Neuronal stem cell (in vitro differentiated cells): ENCODE measurements at regions not wholly inside any gene's neighbourhood (a gene's known extent, or its start where the extent isn't known, plus 50 kb on each side); places are given as distances from the start of the nearest gene placed in this dataset.

Source experiments
- DNase-seq: peaks from one replicate; pipeline ENCODE4 v3.0.0-alpha.2; 2013; ENCODE audit warnings: low spot score
- H2AFZ ChIP-seq: one replicate; pipeline ENCODE4 v1.6.1; 2013; ENCODE audit warnings: mild to moderate bottlenecking, low read length, inconsistent platforms
- H2AK5ac ChIP-seq: 2 replicates; pipeline ENCODE4 v1.6.1; 2013; ENCODE audit warnings: low read depth, mild to moderate bottlenecking, inconsistent platforms, low read length, moderate library complexity, mixed read lengths
- H2BK120ac ChIP-seq: 2 replicates; pipeline ENCODE4 v1.6.1; 2013; ENCODE audit warnings: low read depth, mild to moderate bottlenecking, inconsistent platforms, low read length, moderate library complexity, mixed read lengths
- H2BK12ac ChIP-seq: one replicate; pipeline ENCODE4 v1.6.1; 2013; ENCODE audit warnings: low read length, inconsistent platforms
- H2BK15ac ChIP-seq: 2 replicates; pipeline ENCODE4 v1.6.1; 2013; ENCODE audit warnings: mild to moderate bottlenecking, low read length, inconsistent platforms, mixed read lengths
- H2BK5ac ChIP-seq: one replicate; pipeline ENCODE4 v1.6.1; 2013; ENCODE audit warnings: inconsistent platforms, mild to moderate bottlenecking, low read length, moderate library complexity
- H3K14ac ChIP-seq: one replicate; pipeline ENCODE4 v1.6.1; 2013; ENCODE audit warnings: low read length, inconsistent platforms
- H3K18ac ChIP-seq: 2 replicates; pipeline ENCODE4 v1.6.1; 2013; ENCODE audit warnings: low read length, inconsistent platforms
- H3K23ac ChIP-seq: 2 replicates; pipeline ENCODE4 v1.6.1; 2013; ENCODE audit warnings: low read depth, mild to moderate bottlenecking, mixed read lengths, low read length, inconsistent platforms; ENCODE audit not compliant: poor library complexity
- H3K27ac ChIP-seq: replicated peaks from 3 replicates; pipeline ENCODE4 v1.5.1; 2013; ENCODE audit warnings: low read length, inconsistent platforms
- H3K27me3 ChIP-seq, 3 experiments: 2 replicates each; pipeline ENCODE4 v1.6.1; 2013; ENCODE audit warnings: low read length in 3 of 3, mild to moderate bottlenecking in 2 of 3, inconsistent platforms in 1 of 3, low read depth in 1 of 3, mixed read lengths in 1 of 3, moderate library complexity in 1 of 3; ENCODE audit not compliant: control insufficient read depth in 3 of 3, insufficient read depth in 3 of 3
- H3K36me3 ChIP-seq, 2 donors: replicated peaks in 1 of 2; 2 replicates each; pipeline ENCODE4 v1.6.1; 2013; ENCODE audit warnings: low read length in 2 of 2; ENCODE audit not compliant: control insufficient read depth in 2 of 2, insufficient read depth in 2 of 2
- H3K4ac ChIP-seq: 2 replicates; pipeline ENCODE4 v1.6.1; 2013; ENCODE audit warnings: inconsistent platforms, mild to moderate bottlenecking, low read length, moderate library complexity
- H3K4me1 ChIP-seq, 2 donors: 1 replicate in 1 of 2; 2 replicates in 1 of 2; pipeline ENCODE4 v1.6.1; 2013; ENCODE audit warnings: low read length in 2 of 2, low read depth in 1 of 2; ENCODE audit not compliant: control insufficient read depth in 2 of 2, insufficient read depth in 1 of 2
- H3K4me2 ChIP-seq: one replicate; pipeline ENCODE4 v1.6.1; 2013; ENCODE audit warnings: mild to moderate bottlenecking, low read length, inconsistent platforms; ENCODE audit not compliant: insufficient read depth, poor library complexity, severe bottlenecking
- H3K4me3 ChIP-seq, 2 donors: 2 replicates each; pipeline ENCODE4 v1.5.1; 2013; ENCODE audit warnings: low read length in 2 of 2, mild to moderate bottlenecking in 2 of 2, inconsistent platforms in 1 of 2, moderate library complexity in 1 of 2
- H3K79me1 ChIP-seq: one replicate; pipeline ENCODE4 v1.6.1; 2013; ENCODE audit warnings: low read depth, mild to moderate bottlenecking, inconsistent platforms, low read length, moderate library complexity
- H3K9ac ChIP-seq: one replicate; pipeline ENCODE4 v1.6.1; 2013; ENCODE audit warnings: mild to moderate bottlenecking, low read depth, low read length, inconsistent platforms; ENCODE audit not compliant: poor library complexity
- H3K9me3 ChIP-seq, 2 donors: replicated peaks in 1 of 2; 2 replicates each; pipeline versions ENCODE3 to v1.6.1; 2013; ENCODE audit warnings: low read length in 2 of 2, mild to moderate bottlenecking in 2 of 2, inconsistent platforms in 1 of 2, low read depth in 1 of 2, mixed read lengths in 1 of 2, moderate library complexity in 1 of 2; ENCODE audit not compliant: control insufficient read depth in 2 of 2, insufficient read depth in 1 of 2
- H4K8ac ChIP-seq: one replicate; pipeline ENCODE4 v1.6.1; 2013; ENCODE audit warnings: low read depth, mild to moderate bottlenecking, inconsistent platforms, low read length, moderate library complexity
- H4K91ac ChIP-seq: one replicate; pipeline ENCODE4 v1.6.1; 2013; ENCODE audit warnings: low read length, low read depth, mild to moderate bottlenecking, inconsistent platforms; ENCODE audit not compliant: poor library complexity
- WGBS, 2 donors: extraction: QIAGEN DNeasy Blood & Tissue Kit; methylation state at CpG; one replicate each; pipeline ENCODE4 v1.1.7; 2013; ENCODE audit warnings: missing lambda C conversion rate in 2 of 2, mixed read lengths in 1 of 2; ENCODE audit not compliant: insufficient read length in 2 of 2, insufficient replicate concordance in 1 of 2; ENCODE audit errors: extremely low coverage in 2 of 2; 5-methylcytosine and 5-hydroxymethylcytosine counted together

GRCh38 chr7:14999331-14999730, 96.8 kb upstream of the DGKB start:
- no peak overlapping the region for H3K14ac ChIP-seq
- no peaks in the 10 kb centered on the region for H3K27me3 ChIP-seq
- no peaks in the 10 kb centered on the region for H3K9me3 ChIP-seq
- H3K27ac ChIP-seq, result no peak overlapping the region
- H3K23ac ChIP-seq, result no peak overlapping the region
- H3K79me1 ChIP-seq, result no peaks in the 10 kb centered on the region
- H2BK120ac ChIP-seq, result no peak overlapping the region
- H4K8ac ChIP-seq, result no peak overlapping the region
- no peak overlapping the region for H3K4me2 ChIP-seq
- H2AK5ac ChIP-seq, result no peak overlapping the region
- H3K4me3 ChIP-seq, result no peak overlapping the region
- no peak overlapping the region for H3K9ac ChIP-seq
- no peaks in the 10 kb centered on the region for H3K4me1 ChIP-seq
- no peak overlapping the region for H2BK5ac ChIP-seq
- H3K18ac ChIP-seq, result no peak overlapping the region
- peak overlapping the region; percentile 77 for H2AFZ ChIP-seq
- H3K4ac ChIP-seq, result no peak overlapping the region
- DNase-seq, result no peak
- no peaks in the 10 kb centered on the region for H3K36me3 ChIP-seq
- no peak overlapping the region for H4K91ac ChIP-seq
- no peak overlapping the region for H2BK12ac ChIP-seq
- H2BK15ac ChIP-seq, result no peak overlapping the region
- WGBS, 2 donors, result no CpG with 5 or more reads among the region's 2 CpGs

GRCh38 chr7:14995774-14996173, 93.2 kb upstream of the DGKB start:
- no peak overlapping the region for H2BK12ac ChIP-seq
- H3K36me3 ChIP-seq, result no peaks in the 10 kb centered on the region
- H2BK15ac ChIP-seq, result no peak overlapping the region
- H3K27me3 ChIP-seq, result no peaks in the 10 kb centered on the region
- no peak overlapping the region for H3K27ac ChIP-seq
- H3K14ac ChIP-seq, result no peak overlapping the region
- no CpG with 5 or more reads among the region's 2 CpGs for WGBS, 2 donors
- H3K23ac ChIP-seq, result no peak overlapping the region
- no peaks in the 10 kb centered on the region for H3K4me1 ChIP-seq
- no peak overlapping the region for H3K18ac ChIP-seq
- no peaks in the 10 kb centered on the region for H3K79me1 ChIP-seq
- H2BK5ac ChIP-seq, result no peak overlapping the region
- no peak overlapping the region for H3K9ac ChIP-seq
- H2AK5ac ChIP-seq, result no peak overlapping the region
- no peak overlapping the region for H2AFZ ChIP-seq
- no peak overlapping the region for H3K4ac ChIP-seq
- H2BK120ac ChIP-seq, result no peak overlapping the region
- DNase-seq, result no peak
- H3K4me2 ChIP-seq, result no peak overlapping the region
- H4K91ac ChIP-seq, result no peak overlapping the region
- H3K9me3 ChIP-seq, result no peaks in the 10 kb centered on the region
- H3K4me3 ChIP-seq, result no peak overlapping the region
- H4K8ac ChIP-seq, result no peak overlapping the region

- peak overlapping the region; percentile 22 for H2AFZ ChIP-seq
- no peak overlapping the region for H2BK5ac ChIP-seq
- no peak overlapping the region for H2BK15ac ChIP-seq
- H3K23ac ChIP-seq, result no peak overlapping the region
- no peak for DNase-seq
- no peak overlapping the region for H3K4me2 ChIP-seq
- no peak overlapping the region for H3K27ac ChIP-seq
- H2BK120ac ChIP-seq, result no peak overlapping the region
- H4K8ac ChIP-seq, result no peak overlapping the region
- no peaks in the 10 kb centered on the region for H3K9me3 ChIP-seq
- H3K4me3 ChIP-seq, result no peak overlapping the region
- H2BK12ac ChIP-seq, result no peak overlapping the region
- WGBS, 2 donors, result no CpG with 5 or more reads among the region's 2 CpGs
- H3K9ac ChIP-seq, result no peak overlapping the region
- H3K36me3 ChIP-seq, result no peaks in the 10 kb centered on the region
- no peak overlapping the region for H4K91ac ChIP-seq
- no peaks in the 10 kb centered on the region for H3K4me1 ChIP-seq
- H3K4ac ChIP-seq, result no peak overlapping the region
- no peak overlapping the region for H3K18ac ChIP-seq
- H3K79me1 ChIP-seq, result no peaks in the 10 kb centered on the region
- no peak overlapping the region for H3K14ac ChIP-seq
- H2AK5ac ChIP-seq, result no peak overlapping the region
- no peaks in the 10 kb centered on the region for H3K27me3 ChIP-seq
Observed at GRCh38 chr7:14988941-14989340, 86.4 kb upstream of the DGKB start.

GRCh38 chr7:14978687-14979086, 76.1 kb upstream of the DGKB start:
- H3K18ac ChIP-seq, result no peak overlapping the region
- no peaks in the 10 kb centered on the region for H3K36me3 ChIP-seq
- no peaks in the 10 kb centered on the region for H3K27me3 ChIP-seq
- H2BK15ac ChIP-seq, result no peak overlapping the region
- H3K4ac ChIP-seq, result no peak overlapping the region
- no peak overlapping the region for H3K9ac ChIP-seq
- no peak overlapping the region for H3K14ac ChIP-seq
- H2AFZ ChIP-seq, result no peak overlapping the region
- H3K4me1 ChIP-seq, result no peaks in the 10 kb centered on the region
- H2BK120ac ChIP-seq, result no peak overlapping the region
- H4K8ac ChIP-seq, result no peak overlapping the region
- no CpG with 5 or more reads among the region's 3 CpGs for WGBS, 2 donors
- H3K23ac ChIP-seq, result no peak overlapping the region
- no peak overlapping the region for H3K4me2 ChIP-seq
- no peak overlapping the region for H4K91ac ChIP-seq
- H3K4me3 ChIP-seq, result no peak overlapping the region
- no peak overlapping the region for H2BK5ac ChIP-seq
- no peak overlapping the region for H2BK12ac ChIP-seq
- no peak overlapping the region for H2AK5ac ChIP-seq
- no peak for DNase-seq
- H3K27ac ChIP-seq, result no peak overlapping the region
- H3K79me1 ChIP-seq, result no peaks in the 10 kb centered on the region
- H3K9me3 ChIP-seq, result no peaks in the 10 kb centered on the region
